Neural cell (in vitro differentiated cells): ENCODE measurements at regions not wholly inside any gene's neighbourhood (a gene's known extent, or its start where the extent isn't known, plus 50 kb on each side); places are given as distances from the start of the nearest gene placed in this dataset.

Source experiments
- H2AFZ ChIP-seq: fragments of 200-600, 300-800 bp; sonication (generic), shearing (Covaris generic); 2 replicates; pipeline ENCODE4 v1.6.0; 2014; ENCODE audit warnings: low read depth, mild to moderate bottlenecking, antibody characterized with exemption, low read length, moderate library complexity
- H3F3A ChIP-seq: fragments of 200-600 bp; shearing (Covaris generic); 2 replicates; pipeline ENCODE4 v1.6.1; 2016; ENCODE audit warnings: mild to moderate bottlenecking, moderate library complexity, mixed read lengths, antibody characterized with exemption, low read length; ENCODE audit not compliant: insufficient read depth, poor library complexity, severe bottlenecking
- H3K27ac ChIP-seq: fragments of 200-600, 300-800 bp; sonication (generic), shearing (Covaris generic); 2 replicates; pipeline ENCODE4 v1.5.1; 2014; ENCODE audit warnings: mild to moderate bottlenecking, low read length, moderate library complexity
- H3K27me3 ChIP-seq: fragments of 300-800, 200-600 bp; sonication (generic), shearing (Covaris generic); 2 replicates; pipeline ENCODE4 v1.6.0; 2014; ENCODE audit warnings: mild to moderate bottlenecking, low read depth, low read length, moderate library complexity; ENCODE audit not compliant: insufficient read depth
- H3K36me3 ChIP-seq: fragments of 300-800, 200-600 bp; sonication (generic), shearing (Covaris generic); 2 replicates; pipeline ENCODE4 v1.5.1; 2014; ENCODE audit warnings: mild to moderate bottlenecking, antibody characterized with exemption, low read length, moderate library complexity; ENCODE audit not compliant: insufficient read depth
- H3K4me2 ChIP-seq: fragments of 300-800, 200-600 bp; sonication (generic), shearing (Covaris generic); 2 replicates; pipeline ENCODE4 v1.6.0; 2014; ENCODE audit warnings: mild to moderate bottlenecking, low read length
- H3K4me3 ChIP-seq: fragments of 300-800, 200-600 bp; sonication (generic), shearing (Covaris generic); 2 replicates; pipeline ENCODE4 v1.5.1; 2014; ENCODE audit warnings: mild to moderate bottlenecking, low read length, moderate library complexity
- H3K79me2 ChIP-seq: fragments of 200-600 bp; shearing (Covaris generic); replicated peaks from 2 replicates; pipeline ENCODE4 v1.6.0; 2014; ENCODE audit warnings: mild to moderate bottlenecking, low read length, moderate library complexity; ENCODE audit not compliant: insufficient read depth
- H3K9ac ChIP-seq: fragments of 300-800, 200-600 bp; sonication (generic), shearing (Covaris generic); 2 replicates; pipeline ENCODE4 v1.6.1; 2016; ENCODE audit warnings: mild to moderate bottlenecking, low read length, mixed read lengths
- H3K9me2 ChIP-seq: fragments of 200-600 bp; shearing (Covaris generic); 2 replicates; pipeline ENCODE4 v1.6.1; 2016; ENCODE audit warnings: mild to moderate bottlenecking, low read length, mixed read lengths; ENCODE audit not compliant: insufficient read depth
- H3K9me3 ChIP-seq: fragments of 200-600, 300-800 bp; sonication (generic), shearing (Covaris generic); 2 replicates; pipeline ENCODE4 v1.6.1; 2016; ENCODE audit warnings: mild to moderate bottlenecking, mixed run types, low read length, moderate library complexity, mixed read lengths
- H4K20me1 ChIP-seq: fragments of 200-600 bp; shearing (Covaris generic); 2 replicates; pipeline ENCODE4 v1.6.1; 2016; ENCODE audit warnings: mild to moderate bottlenecking, mixed run types; ENCODE audit not compliant: insufficient read depth
- EP300 ChIP-seq: fragments of 450-650 bp; conservative IDR thresholded peaks from 2 replicates; pipeline ENCODE4 v1.6.1; 2014; ENCODE audit warnings: antibody characterized with exemption, mild to moderate bottlenecking, moderate library complexity; ENCODE audit not compliant: poor library complexity, severe bottlenecking
- EZH2 ChIP-seq: fragments of 200-600, 300-800 bp; shearing (Covaris generic), sonication (generic); IDR thresholded peaks from 2 replicates; pipeline ENCODE4 v1.6.1; 2014; ENCODE audit warnings: antibody characterized with exemption, low read length, borderline replicate concordance, mild to moderate bottlenecking; ENCODE audit not compliant: insufficient read depth, poor library complexity, severe bottlenecking
- MXI1 ChIP-seq: fragments of 450-650 bp; conservative IDR thresholded peaks from 2 replicates; pipeline ENCODE4 v1.6.1; 2014; ENCODE audit warnings: antibody characterized with exemption, mild to moderate bottlenecking; ENCODE audit not compliant: poor library complexity, severe bottlenecking
- POLR2AphosphoS5 ChIP-seq: IDR thresholded peaks from 2 replicates; pipeline ENCODE4 v1.6.1; 2012
- RAD21 ChIP-seq: fragments of 450-650 bp; conservative IDR thresholded peaks from 2 replicates; pipeline ENCODE4 v1.6.1; 2014; ENCODE audit warnings: antibody characterized with exemption, mild to moderate bottlenecking, moderate library complexity
- SMC3 ChIP-seq: fragments of 450-650 bp; conservative IDR thresholded peaks from 2 replicates; pipeline ENCODE4 v1.6.1; 2014; ENCODE audit warnings: antibody characterized with exemption, mild to moderate bottlenecking, moderate library complexity; ENCODE audit not compliant: poor library complexity
- TAF1 ChIP-seq: IDR thresholded peaks from 2 replicates; pipeline ENCODE4 v1.6.1; 2012; ENCODE audit warnings: low read depth
- TF ChIP-seq, protein P1 (sequence below): IDR thresholded peaks from 2 replicates; pipeline ENCODE4 v1.6.1; 2012; ENCODE audit warnings: borderline replicate concordance
- TF ChIP-seq, protein P2 (sequence below): fragments of 450-650 bp; IDR thresholded peaks from 2 replicates; pipeline ENCODE4 v1.5.1; 2014; ENCODE audit warnings: antibody characterized with exemption, mild to moderate bottlenecking, moderate library complexity; ENCODE audit not compliant: poor library complexity, severe bottlenecking

DNA sequence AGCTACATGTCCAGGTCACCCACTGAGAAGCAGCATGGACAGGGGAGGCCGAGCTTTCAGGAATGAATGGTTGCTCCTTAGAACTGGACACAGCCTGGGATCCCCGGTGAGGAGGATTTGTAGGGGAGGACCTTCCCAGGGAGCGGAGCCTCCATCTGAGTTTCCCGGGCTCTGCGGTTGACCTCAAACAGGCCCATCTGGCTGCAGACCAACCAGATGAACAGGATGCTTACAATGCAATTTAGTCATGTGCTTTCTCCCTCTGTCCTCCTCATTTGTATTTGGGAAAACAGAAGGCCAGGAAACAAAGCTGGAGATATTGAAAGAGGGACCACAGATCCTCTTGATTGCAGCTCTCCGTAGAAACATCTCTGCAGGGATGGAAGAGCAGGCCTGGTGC, 104.8 kb downstream of the EMX2 start:
- no peak overlapping the region for H3K4me2 ChIP-seq
- H3K27ac ChIP-seq: no peak overlapping the region
- H3K27me3 ChIP-seq: no peaks in the 10 kb centered on the region
- H3K9me2 ChIP-seq: no peaks in the 10 kb centered on the region
- no peaks in the 10 kb centered on the region for H4K20me1 ChIP-seq
- H3F3A ChIP-seq: no peaks in the 10 kb centered on the region
- H3K9me3 ChIP-seq: no peaks in the 10 kb centered on the region
- no peaks in the 10 kb centered on the region for H3K36me3 ChIP-seq
- TF ChIP-seq MXI1: no peak
- TF ChIP-seq, protein P1, sequence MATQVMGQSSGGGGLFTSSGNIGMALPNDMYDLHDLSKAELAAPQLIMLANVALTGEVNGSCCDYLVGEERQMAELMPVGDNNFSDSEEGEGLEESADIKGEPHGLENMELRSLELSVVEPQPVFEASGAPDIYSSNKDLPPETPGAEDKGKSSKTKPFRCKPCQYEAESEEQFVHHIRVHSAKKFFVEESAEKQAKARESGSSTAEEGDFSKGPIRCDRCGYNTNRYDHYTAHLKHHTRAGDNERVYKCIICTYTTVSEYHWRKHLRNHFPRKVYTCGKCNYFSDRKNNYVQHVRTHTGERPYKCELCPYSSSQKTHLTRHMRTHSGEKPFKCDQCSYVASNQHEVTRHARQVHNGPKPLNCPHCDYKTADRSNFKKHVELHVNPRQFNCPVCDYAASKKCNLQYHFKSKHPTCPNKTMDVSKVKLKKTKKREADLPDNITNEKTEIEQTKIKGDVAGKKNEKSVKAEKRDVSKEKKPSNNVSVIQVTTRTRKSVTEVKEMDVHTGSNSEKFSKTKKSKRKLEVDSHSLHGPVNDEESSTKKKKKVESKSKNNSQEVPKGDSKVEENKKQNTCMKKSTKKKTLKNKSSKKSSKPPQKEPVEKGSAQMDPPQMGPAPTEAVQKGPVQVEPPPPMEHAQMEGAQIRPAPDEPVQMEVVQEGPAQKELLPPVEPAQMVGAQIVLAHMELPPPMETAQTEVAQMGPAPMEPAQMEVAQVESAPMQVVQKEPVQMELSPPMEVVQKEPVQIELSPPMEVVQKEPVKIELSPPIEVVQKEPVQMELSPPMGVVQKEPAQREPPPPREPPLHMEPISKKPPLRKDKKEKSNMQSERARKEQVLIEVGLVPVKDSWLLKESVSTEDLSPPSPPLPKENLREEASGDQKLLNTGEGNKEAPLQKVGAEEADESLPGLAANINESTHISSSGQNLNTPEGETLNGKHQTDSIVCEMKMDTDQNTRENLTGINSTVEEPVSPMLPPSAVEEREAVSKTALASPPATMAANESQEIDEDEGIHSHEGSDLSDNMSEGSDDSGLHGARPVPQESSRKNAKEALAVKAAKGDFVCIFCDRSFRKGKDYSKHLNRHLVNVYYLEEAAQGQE: no peak
- TF ChIP-seq POLR2AphosphoS5: no peak
- no peak for TF ChIP-seq EZH2
- TF ChIP-seq TAF1: no peak
- no peak for TF ChIP-seq EP300
- no peak for TF ChIP-seq RAD21
- no peak for TF ChIP-seq SMC3
- TF ChIP-seq, protein P2, sequence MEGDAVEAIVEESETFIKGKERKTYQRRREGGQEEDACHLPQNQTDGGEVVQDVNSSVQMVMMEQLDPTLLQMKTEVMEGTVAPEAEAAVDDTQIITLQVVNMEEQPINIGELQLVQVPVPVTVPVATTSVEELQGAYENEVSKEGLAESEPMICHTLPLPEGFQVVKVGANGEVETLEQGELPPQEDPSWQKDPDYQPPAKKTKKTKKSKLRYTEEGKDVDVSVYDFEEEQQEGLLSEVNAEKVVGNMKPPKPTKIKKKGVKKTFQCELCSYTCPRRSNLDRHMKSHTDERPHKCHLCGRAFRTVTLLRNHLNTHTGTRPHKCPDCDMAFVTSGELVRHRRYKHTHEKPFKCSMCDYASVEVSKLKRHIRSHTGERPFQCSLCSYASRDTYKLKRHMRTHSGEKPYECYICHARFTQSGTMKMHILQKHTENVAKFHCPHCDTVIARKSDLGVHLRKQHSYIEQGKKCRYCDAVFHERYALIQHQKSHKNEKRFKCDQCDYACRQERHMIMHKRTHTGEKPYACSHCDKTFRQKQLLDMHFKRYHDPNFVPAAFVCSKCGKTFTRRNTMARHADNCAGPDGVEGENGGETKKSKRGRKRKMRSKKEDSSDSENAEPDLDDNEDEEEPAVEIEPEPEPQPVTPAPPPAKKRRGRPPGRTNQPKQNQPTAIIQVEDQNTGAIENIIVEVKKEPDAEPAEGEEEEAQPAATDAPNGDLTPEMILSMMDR: no peak
- H3K79me2 ChIP-seq: no peaks in the 10 kb centered on the region
- H2AFZ ChIP-seq: no peak overlapping the region
- H3K9ac ChIP-seq: no peak overlapping the region
- H3K4me3 ChIP-seq: no peak overlapping the region

DNA sequence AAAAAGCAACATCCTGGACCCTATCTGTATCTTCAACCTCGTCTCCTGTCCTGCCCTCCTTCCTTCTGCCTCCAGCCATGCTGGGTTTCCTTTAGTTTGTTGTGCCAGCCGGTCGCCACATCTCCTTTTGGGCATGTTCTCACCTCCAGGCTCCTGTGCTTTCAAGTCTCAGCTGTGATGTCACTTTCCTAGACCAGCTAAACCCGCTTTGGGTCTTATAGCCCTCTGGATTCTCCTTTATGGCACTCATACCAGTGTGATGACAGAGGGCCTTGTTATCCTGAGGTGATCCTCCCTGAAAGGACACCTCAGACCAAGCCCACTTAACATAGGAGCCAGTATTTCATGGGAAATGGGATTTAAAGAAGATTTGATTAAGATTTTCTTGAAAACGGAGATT, 108.6 kb downstream of the EMX2 start:
- Histone ChIP-seq H3K36me3 (no peaks in the 10 kb centered on the region), H3K9me2 (no peaks in the 10 kb centered on the region), H3K79me2 (no peaks in the 10 kb centered on the region), H3F3A (no peaks in the 10 kb centered on the region), H3K27ac (no peak overlapping the region), H3K9ac (no peak overlapping the region), H3K4me3 (no peak overlapping the region), H4K20me1 (no peaks in the 10 kb centered on the region), H3K9me3 (no peaks in the 10 kb centered on the region), H2AFZ (no peak overlapping the region), H3K4me2 (no peak overlapping the region), H3K27me3 (no peaks in the 10 kb centered on the region)
- no peak for TF ChIP-seq TAF1
- TF ChIP-seq, protein P2: no peak
- TF ChIP-seq SMC3: no peak
- TF ChIP-seq MXI1: no peak
- TF ChIP-seq POLR2AphosphoS5: no peak
- TF ChIP-seq EP300: no peak
- no peak for TF ChIP-seq RAD21
- no peak for TF ChIP-seq EZH2
- TF ChIP-seq, protein P1: no peak
